HG02798 (cell line): ENCODE measurements at regions not wholly inside any gene's neighbourhood (a gene's known extent, or its start where the extent isn't known, plus 50 kb on each side); places are given as distances from the start of the nearest gene placed in this dataset.

ENCODE experiments used
- ATAC-seq: cut with Tn5 transposase; IDR thresholded peaks from one replicate; pipeline ENCODE4 v1.9.1; 2021; ENCODE audit warnings: mild to moderate bottlenecking; ENCODE audit not compliant: unreplicated experiment, poor library complexity

DNA sequence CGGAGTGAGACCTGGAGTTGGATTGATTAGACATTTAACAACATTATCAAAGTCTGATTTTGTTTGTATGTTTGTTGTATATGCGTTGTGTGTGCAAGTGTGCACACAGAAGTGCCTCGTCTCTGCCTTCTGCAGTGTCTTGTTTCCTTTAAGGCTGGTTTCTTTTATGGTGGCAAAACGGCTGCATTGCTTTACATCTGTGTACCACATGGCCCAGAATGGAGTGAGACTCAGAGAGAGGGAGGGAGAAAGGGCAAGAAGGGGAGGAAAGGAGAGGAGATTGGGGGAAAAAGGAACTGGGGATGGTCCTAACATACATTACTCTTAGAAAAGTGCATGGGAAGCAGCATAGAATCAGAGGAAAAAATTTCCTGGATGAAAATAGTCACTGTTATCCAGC, 99.7 kb upstream of the WLS start:
- ATAC-seq = no peak

DNA sequence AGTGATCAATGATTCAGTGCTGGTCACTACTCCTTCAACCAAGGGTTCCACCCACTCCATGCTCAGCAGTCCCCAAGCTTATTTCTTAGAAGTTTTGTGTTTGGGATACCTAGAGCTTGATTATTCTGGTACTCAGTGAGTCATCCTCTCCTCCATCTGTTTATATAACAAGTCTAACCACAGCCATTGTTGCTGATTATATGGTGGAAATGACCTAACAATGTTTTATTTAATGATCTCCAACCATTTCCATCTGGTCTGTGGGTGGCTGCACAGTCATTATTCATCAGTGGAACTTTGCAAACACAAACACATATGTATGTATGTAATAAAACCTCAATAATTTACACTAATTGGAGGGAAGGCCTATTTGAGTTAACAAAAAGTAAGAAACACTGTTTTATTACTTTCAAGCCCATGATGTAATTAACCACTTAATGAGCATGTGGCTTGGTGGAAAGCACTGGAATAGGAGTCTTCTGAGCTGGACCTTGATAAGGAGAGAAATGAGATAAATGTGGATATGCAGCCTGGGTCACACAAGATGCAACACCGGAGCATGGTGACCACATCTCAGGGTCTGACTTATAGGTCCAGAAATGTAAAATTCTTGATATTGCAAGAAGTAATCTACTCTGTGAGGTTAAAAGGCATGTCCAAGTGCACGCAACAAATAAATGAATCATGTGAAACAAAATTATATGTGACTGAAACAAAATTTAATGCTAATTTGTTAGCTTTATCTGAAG, 99.0 kb upstream of the WLS start:
- ATAC-seq = no peak

DNA sequence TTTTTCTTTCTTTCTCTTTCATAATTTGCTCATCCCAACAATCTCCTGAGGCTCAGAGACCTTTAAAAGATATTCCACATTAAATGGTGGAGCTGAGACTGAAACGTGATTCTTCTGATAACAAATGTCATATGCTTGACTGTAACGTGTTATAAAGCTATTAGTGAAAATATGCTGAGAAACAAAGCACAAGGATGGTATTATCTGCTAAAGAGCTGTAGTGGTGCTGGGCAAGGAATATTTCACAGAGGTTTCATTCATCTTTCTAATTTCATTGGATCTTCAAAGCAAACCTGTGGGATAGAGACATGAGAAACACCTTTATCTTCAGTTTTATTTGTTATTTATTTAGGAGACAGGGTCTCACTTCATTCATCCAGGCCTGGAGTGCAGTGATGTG, 98.1 kb upstream of the WLS start:
- ATAC-seq = no peak

DNA sequence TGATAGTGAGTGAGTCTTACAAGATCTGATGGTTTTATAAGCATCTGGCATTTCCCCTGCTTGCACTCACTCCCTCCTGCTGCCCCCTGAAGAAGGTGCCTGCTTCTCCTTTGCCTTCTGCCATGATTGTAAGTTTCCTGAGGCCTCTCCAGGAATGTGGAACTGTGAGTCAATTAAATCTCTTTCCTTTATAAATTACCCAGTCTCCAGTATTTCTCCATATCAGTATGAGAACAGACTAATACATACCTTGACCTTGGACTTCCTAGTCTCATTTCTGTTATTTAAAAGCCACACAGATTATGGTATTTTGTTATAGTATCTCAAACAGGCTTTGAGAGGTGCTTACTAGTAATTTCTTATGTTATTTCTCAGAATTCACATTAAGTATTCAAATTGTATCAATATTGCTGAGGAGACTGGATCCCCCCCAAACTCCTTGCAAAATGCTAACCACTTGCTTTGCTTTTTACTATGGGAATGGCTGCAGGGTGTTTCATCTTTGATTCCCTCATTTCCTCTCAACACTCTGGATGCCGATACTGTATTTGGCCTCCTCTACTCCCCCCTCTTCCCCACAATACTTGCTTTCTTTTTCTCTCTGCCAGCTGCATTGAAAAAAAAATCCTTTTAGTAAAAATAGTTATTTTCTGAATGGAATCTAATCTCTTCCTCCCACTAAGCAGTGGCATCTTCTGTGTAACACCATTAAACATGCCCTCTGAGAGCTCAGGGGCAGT, 96.9 kb upstream of the WLS start:
- ATAC-seq = no peak

DNA sequence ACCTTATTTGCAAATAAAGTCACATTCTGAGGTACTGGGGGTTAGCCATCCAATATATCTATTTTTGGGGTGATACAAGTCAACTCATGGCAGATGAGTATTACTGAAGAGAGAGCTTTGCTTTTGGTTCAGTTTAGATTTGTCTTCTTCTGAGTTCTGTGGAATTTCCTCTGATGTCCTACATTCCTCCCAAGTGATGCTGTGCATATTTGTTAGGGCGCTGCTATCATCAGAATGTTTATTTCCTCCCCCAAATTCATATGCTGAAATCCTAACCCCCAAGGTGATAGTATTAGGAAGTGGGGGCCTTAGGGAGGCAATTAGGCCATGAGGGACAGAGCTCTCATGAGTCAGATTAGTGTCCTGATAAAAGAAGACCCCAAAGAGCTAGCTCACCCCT, 96.2 kb upstream of the WLS start:
- no peak for ATAC-seq

DNA sequence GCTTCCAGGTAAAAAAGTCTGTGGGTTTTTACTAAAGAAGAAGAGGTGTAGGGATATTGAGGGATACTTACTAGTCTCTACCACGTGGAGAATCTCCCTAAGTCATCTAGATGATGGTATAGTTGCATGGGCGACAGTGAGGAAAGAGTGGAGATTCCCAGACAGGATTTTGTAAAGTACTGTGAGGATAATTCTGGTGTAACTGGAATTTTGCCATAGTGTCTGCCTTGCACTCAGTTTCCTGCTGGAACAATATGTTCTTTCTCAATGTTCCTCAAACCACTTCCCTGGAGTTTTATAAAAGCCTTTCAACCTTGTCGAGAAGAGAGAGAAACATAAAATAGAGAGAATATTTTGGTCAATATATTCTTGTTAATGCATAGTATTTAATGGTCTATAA, 95.1 kb upstream of the WLS start:
- ATAC-seq = no peak

DNA sequence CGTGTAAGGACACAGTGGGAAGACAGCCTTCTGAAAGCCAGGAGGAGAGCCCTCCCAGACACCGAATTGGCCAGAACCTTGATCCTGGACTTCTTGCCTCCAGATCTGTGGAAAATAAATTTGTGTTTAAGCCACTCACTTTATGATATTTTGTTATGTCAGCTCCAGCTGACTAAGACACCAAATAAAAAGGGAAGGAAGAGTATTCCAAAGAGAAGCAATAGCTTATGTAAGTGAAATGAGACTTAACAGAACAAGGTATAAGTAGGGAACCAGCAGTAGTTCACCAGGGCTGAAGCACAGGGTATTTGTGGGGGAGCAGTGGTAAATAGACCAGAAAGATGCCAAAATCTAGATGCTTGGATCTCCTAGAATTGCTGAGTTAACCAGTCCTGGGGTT, 94.2 kb upstream of the WLS start:
- ATAC-seq = no peak

DNA sequence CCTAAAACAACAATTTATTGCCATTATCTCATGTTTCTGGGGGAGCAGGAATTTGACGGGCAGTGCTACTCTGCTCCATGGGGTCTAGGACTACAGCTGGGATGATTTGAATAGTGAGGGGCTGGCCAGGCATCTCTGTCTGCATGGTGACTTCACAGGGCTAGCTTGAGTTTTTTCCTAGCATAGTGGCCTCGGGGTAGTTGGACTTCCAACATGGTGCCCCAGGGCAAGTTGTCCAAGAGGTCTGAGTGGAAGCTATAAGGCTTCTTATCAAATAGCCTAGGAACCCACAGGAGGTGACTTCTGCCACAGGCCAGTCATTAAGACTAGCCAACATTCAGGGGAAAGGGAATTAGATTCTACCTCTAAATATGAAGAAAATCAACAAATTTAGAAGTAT, 92.0 kb upstream of the WLS start:
- no peak for ATAC-seq

DNA sequence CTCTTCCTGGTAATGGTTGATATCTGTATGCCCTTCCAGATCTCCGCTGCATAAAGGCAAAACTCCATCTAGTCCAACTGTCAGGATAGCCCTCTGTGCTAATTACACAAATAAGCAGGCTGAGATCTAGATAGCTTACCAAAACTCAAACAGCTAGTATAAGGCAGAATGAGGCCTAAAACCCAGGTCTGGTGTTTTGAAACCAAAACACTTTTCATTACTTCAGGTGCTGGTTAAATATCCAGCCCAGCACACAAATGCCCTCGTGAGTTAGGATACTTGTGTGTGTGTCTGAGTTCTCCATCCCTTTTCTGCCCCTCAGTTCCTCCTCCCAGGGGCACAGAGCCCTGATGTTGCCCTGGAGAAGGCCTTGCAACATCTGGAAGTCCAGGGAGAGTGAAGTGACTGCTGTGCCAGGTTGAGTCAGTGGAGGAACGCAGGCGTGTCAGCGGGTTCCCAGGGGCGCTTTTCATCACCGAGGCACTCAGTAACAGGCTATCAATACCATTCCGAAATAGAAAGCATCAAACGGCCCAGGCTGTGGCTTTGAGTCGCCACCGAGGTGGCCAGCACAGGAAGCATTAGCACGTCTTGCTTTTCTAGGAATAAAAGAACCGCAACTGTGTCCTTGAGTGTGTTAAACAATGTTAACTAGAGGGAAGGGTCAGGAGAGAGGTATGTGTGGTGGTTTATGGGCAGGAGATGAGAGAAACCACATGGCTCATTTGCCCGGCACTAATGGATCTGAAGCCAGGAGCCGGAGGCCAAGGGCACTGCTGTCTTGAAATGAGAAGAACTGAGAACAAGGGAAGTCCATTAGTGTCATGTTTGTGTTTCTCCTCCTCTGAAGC, 90.7 kb upstream of the WLS start:
- no peak for ATAC-seq

DNA sequence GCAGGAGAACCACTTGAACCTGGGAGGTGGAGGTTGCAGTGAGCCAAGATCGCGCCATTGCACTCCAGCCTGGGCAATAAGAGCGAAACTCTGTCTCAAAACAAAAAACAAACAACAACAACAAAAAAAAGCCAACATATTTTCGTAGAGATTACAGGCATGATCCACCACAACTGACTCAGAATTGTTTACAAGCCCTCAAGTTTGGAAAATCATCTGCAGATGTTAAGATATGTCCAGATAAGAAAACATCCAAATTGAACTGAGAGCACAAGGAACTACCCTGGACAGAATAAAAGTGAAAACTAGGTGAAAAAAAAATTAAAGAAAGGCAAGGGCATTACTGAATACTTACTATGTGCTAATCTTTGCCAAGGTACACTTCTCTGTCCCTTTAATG, 89.8 kb upstream of the WLS start:
- ATAC-seq = no peak

DNA sequence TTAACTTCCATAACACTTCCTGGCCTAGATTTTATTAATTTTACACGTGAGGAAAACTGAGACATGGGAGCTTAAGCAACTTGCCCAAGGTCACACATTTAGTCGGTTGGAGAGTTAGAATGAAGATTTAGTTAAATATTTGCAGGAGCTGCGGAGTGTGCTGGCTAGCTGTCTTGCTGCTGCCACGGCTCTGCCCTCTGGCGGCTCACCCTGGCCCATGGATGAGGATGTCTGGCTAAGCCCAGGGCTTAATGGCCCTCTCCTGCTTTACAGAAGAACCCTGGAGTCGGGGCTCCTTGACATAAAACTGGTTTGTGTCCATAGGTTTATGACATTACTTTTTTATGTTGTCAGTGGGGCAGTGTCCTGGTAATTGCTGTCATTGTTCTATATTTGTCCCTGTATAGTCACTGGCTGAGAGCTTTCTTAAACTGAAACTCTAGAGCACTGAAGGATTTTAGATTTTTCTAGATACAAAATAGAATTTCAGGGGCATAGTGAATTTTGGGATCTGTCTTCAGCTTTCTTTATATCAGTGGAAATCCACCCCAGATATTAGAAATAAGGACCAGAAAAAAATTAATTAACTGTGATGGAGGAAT, 88.9 kb upstream of the WLS start:
- no peak for ATAC-seq

DNA sequence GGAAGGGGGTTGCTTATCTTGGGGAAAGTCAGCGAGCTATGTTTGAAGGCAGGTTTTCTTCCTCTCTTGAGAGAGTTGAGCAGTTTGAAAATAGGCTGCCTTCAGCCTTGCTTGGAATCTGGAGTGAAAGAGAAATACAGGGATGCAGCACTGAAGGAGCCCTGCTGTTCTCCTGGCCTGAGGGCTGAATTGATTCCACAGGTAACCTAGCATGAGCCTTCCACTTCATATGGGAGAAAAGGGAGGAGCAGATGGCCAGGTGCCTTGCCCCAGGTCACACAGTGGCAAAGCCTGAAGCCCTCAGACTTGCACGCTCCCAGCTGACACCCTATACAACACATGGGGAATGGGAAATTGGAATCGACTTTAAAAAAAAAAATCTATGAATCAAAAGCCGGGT, 88.0 kb upstream of the WLS start:
- ATAC-seq = no peak

DNA sequence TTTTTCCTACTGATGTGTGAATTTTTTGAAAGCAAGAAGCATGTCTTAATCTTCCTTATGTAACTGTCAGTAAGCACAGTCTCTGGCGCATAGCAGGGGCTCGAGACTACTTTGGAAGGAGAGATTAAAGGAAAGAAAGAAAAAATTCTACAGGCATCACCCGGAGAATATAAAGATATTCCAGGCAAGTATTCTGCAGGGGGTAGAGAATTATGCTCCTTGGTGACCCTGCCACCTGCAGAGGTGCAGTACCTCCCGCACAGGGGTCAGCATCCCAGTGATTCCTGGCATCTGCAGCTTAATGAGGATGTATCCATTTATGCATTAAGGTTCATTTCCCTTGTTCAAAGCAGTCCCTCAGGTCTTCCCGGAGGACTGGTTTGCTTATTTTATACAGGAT, 87.6 kb upstream of the WLS start:
- no peak for ATAC-seq

DNA sequence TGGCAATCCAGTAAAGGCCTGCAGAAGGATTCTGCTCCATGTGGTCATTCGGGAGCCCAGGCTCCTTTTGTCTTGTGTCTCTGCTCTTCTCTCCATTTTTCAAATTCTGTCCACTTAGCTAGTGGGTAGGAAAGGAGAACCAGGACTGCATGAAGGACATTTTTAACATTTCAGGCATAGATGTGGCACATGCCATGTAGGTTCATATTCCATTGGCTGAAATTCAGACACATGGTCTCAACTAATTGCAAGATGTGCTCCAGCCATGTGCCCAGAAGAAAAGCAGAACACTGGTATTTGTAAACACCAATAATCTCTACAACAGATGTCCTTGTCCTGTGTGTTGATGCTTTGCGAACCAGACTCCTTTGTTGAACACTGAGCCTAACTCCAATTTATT, 85.2 kb upstream of the WLS start:
- no peak for ATAC-seq

DNA sequence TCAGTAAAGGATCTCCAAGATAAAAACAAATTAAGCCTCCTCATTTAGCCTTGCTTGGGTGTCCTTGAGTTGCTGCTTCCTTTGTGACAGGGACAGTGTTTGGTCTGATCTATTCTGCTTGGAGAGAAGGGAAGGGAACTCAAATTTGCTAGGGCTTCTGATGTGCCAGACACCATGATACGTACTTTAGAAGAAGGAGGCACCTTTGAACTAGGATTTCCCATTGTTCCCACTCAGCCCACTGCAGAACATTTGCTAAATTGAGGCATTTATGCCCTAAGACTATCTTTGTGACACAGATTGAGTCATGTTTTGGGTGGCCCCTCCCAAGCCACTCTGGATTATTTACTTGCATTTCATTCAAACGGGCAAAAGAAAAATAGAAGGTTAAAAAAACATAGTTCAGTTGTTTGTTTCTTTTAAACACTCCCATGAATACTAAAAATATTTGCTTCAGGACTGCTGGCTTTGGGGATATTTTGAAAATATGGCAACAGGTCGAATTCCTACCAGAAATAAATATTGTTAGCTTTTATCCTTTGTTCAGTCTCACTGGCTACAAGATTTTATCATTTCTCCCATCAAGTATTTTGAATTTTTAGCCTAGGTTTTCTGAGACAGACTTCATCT, 81.9 kb upstream of the WLS start:
- ATAC-seq = no peak

DNA sequence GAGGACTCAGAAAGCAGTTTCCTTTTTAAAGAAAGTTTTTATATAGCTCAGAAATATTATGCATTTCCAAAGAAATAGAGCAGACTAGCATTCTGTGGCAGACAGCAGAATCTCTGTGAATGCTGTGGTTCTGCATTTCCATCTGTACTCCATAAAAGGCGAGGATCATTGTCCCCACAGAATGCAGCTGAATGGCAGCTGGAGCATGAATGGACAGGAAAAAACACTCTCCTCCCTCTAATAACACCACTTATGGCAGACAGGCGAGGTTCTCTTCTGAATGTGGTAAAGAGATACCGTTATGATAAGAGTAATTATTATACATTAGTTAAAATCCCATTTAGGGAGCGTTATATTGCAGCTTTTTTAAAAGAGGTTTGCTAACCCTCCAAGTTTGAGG, 81.4 kb upstream of the WLS start:
- no peak for ATAC-seq

DNA sequence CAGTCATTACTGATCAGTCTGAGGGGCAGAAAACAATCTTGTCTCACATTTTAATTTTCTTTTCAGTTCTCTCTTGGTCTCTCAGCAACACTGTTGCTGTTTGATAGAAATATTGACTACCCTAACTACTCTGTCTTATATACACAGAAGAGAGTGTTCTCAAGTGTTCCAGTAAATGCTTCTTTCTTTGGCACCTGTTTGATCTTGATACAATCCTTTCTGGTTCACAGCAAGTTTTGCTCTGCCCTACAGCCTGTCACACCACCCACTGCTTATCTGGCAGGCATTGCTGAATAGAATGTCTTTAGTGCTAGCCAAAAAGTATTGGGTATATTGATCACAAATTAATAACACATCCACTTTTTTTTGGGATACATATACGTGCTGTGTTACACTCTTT, 75.7 kb upstream of the WLS start:
- ATAC-seq = no peak

DNA sequence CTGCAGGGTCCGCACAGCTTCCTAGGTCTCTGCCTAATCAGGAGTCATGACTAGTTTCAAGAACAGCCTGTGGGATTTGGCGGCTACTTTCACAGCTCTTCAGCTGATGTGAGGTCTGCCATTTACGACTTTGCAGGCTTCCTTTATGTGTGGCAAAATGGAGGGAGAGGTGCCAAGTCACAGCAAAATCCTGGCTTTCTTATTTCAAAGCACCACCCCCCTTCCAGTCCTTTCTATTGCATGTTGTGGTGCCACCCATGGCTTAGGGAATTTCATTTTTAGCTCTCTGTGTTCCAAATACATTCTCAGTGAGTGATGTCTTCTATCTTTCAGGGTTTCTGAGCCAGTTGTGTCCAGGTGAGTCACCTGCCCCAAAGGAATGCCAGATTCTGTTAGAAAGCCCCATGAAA, 75.1 kb upstream of the WLS start:
- no peak for ATAC-seq

DNA sequence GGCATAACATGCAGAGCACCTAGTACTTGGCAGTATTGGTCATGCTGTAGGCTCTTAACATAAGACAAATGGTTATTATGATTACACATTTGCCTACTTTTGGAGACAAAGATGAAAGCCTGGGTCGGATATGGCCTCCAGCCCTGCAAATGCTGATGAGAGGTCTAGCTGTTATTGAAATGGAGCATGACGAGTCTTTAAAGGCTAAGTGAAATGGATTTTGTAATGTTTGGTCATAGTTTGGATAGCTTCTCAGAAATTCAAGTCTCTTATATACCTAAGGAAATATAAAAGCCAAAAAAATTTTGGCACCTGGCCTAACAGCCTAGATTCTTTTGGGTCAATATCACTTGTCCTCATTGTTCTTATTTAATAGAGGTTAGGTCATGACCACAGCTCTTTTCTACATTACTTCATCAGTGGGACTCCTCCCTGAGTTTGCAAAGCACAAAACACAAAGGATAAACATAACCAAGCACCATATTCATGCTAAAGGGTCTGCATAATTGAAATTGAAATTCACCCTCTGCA, 69.2 kb upstream of the WLS start:
- ATAC-seq = no peak

DNA sequence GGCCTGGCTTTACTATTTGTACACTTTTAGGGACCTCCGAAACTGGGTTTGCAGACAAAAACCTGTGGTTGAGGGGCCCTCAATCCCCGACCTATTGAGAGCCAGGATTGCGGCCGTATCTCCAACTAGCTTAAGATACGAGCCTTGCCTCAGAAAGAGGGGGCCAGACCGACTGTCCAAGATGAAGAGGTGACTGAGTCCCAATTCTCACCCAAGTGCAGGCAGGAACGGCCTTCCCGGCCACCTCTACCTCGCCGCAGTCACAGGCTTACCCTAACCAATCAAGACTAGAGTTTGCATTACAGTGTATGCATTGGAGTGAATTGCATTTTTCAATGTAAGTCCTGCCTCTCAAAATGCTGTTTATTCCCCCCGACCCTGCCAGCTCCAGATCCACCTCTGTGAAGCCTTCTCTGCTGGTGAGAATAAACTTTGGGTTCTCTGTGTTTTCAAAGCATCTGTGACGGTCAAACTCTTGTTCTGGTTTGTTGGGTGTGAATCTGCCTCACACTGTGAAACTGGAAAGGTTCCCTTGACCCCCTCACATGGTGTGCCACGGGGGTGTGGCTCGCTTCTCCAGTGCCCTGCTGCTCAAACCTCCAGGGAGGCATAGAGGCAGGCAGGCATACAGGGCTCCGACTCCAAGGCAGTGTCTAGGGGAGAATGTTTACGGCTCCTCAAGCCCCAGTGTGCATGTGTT, 62.2 kb upstream of the WLS start:
- ATAC-seq = no peak
